WI38 (cell line): ENCODE measurements at regions not wholly inside any gene's neighbourhood (a gene's known extent, or its start where the extent isn't known, plus 50 kb on each side); places are given as distances from the start of the nearest gene placed in this dataset.

Experiments
- H3K4me3 ChIP-seq: 2 replicates; pipeline ENCODE4 v1.5.1; 2011; ENCODE audit warnings: low read depth, mild to moderate bottlenecking, control low read depth, low read length
- CTCF ChIP-seq: IDR thresholded peaks from 2 replicates; pipeline ENCODE4 v1.5.1; 2012; ENCODE audit warnings: low read depth, mild to moderate bottlenecking, control low read depth, low read length

- no peak for TF ChIP-seq CTCF
- no peak overlapping the region for H3K4me3 ChIP-seq
These were observed 341.6 kb upstream of the AZI2 start for GRCh38 chr3:28690176-28690575.

DNA sequence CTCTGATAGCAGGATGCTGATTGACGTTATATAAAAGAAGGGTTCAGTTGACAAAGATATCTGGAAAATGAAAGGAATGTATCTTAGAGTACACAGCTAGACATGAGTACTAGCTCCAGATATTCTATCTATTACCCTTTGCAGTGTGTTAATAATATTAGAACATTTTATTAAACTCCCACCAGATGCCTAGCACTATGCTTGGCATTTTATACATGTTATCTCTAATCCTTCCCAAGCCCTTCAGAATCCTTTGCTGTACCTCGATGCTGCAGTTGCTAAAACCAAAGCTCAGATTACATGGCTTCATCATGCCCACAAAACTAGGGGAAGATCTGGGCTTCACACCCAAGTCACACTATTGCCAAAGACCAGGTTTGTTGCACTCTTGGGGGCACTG is 350.1 kb upstream of the AZI2 start:
- no peak for TF ChIP-seq CTCF
- no peak overlapping the region for H3K4me3 ChIP-seq

DNA sequence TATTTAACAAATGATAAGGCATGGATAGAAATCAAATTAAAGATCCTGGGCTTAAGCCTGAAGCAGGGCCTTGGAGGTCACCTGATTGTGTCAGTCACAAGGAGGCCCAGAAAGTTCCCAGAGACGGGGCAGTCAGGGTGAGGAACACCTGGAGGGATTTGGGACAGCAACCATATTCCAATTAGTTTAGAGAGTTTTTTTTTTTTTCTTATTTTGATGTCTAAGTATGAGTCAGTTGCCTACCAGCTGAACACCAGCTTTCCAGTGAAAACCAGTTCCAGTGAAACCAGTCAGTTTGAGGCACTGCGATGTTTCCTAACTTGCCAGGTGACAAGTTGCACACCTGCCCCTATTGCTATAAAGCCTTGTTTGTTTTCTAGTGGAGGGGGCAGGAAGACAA is 350.7 kb upstream of the AZI2 start:
- no peak for TF ChIP-seq CTCF
- H3K4me3 ChIP-seq, result no peak overlapping the region

DNA sequence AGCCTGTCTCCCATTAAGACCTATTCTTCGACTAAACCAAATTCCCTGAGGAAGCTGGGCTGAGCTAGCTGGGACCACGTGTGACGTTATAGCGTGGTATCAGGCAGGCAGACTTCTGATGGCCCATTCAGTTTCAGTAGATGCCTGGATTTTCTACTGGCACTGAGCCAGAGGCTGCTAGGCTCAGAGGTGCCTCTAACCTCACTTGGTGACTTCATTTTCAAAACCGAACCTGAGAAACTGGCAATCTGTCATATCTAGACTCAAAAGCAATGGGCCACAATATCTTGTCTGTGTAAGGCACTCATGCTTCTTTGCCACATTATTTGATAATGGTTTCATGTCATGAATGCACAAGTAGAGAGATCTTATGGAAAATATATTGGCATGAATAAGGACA is 352.1 kb upstream of the AZI2 start:
- TF ChIP-seq CTCF, result no peak
- H3K4me3 ChIP-seq, result no peak overlapping the region

- H3K4me3 ChIP-seq, result no peak overlapping the region
- TF ChIP-seq CTCF, result no peak
These were observed 355.2 kb upstream of the AZI2 start for GRCh38 chr3:28703843-28704242.

- no peak overlapping the region for H3K4me3 ChIP-seq
- TF ChIP-seq CTCF, result no peak
These were observed 362.7 kb upstream of the AZI2 start for GRCh38 chr3:28711293-28711692.

DNA sequence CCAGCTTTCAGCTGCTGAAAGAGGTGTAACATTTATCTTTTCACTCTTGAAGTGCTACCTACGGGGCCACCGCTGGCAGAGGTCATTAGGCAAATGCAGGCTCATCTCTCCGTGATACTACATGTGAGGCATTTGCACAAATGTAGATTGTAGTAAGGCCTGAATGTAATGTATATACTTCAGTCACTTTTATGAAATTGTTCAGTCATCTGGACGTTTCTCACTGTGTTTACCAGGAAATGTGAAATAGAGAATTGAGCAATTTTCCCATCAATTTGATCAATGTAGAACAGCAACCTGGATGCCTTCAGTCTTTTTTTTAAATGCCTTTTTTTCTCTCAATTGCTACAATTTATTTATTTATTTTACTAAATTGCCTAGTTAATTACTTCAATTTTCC is 368.3 kb upstream of the AZI2 start:
- no peak for TF ChIP-seq CTCF

More for the DNA sequence above, 368.3 kb upstream of the AZI2 start:
- no peak overlapping the region for H3K4me3 ChIP-seq
